ENCODE measurements at regions not wholly inside any gene's neighbourhood (a gene's known extent, or its start where the extent isn't known, plus 50 kb on each side); places are given as distances from the start of the nearest gene placed in this dataset.

- Mint-ChIP-seq H3K9me3 (ENCODE audit: unreplicated experiment) (no peaks in the 10 kb centered on the region), H3K27ac (ENCODE audit: unreplicated experiment) (no peak overlapping the region), H3K27me3 (ENCODE audit: unreplicated experiment) (peaks cover 10% of the 10 kb centered on the region), H3K36me3 (ENCODE audit: unreplicated experiment) (no peaks in the 10 kb centered on the region), H3K4me3 (ENCODE audit: unreplicated experiment) (no peak overlapping the region), H3K4me1 (ENCODE audit: unreplicated experiment) (no peaks in the 10 kb centered on the region)
- DNase-seq (ENCODE audit: extremely low spot score, unreplicated experiment), result no peak
- no peak for TF ChIP-seq CTCF (IDR thresholded peaks at IDR 0.05)
Measured at GRCh38 chr2:439556-440402, 151.9 kb upstream of the ALKAL2 start.

DNA sequence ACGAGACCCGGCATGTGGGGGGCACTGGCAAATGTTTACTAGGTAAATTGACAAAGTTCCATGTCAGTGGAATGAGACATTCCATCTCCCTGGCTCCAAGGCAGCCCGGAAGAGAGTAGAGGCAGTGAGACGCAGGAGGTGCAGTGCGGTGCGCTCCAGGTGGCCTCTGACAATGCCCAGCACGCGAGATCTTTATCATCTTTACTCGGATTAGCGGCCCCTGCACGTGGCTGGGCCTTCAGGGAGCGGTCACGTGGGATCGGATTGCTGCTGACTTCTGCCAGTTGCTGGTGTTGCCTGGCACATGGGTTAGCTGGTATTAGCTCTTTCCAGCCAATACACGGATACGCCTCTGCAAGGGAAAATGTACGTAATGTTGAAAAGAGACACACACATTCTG lies 151.2 kb upstream of the ALKAL2 start:
- Mint-ChIP-seq H3K27me3 (ENCODE audit: unreplicated experiment) (peaks cover 16% of the 10 kb centered on the region), H3K36me3 (ENCODE audit: unreplicated experiment) (no peaks in the 10 kb centered on the region), H3K4me1 (ENCODE audit: unreplicated experiment) (no peaks in the 10 kb centered on the region), H3K9me3 (ENCODE audit: unreplicated experiment) (no peaks in the 10 kb centered on the region), H3K4me3 (ENCODE audit: unreplicated experiment) (no peak overlapping the region), H3K27ac (ENCODE audit: unreplicated experiment) (no peak overlapping the region)
- TF ChIP-seq CTCF (IDR thresholded peaks at IDR 0.05), result no peak
- DNase-seq (ENCODE audit: extremely low spot score, unreplicated experiment), result no peak

DNA sequence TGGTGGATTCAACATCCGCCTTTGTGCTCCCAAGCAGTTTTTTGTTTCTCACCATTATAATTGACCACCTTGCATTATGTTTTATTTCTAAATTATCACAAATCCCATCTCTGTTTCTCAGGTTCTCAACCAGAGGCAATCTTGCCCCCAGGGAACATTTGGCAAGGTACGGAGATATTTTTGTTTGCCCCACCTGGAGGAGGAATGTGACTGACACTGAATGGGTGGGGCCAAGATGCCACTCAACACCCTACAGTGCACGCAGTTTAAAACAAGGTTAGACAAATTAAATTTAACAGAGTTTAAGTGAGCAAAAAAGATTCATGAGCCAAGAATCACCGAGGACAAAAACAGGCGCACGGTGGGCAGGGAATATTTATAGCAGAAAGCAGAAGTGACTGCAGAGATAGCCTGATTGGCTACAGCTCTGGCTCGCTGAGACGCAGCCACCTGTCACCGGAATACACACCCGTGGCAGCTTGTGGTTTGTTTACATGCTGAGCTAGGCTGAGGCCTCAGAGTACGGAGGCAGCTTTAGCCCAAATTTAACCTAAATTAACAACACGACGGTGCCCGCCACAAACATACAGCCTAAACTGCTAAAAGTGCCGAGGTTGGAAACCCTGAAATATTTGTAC lies 150.0 kb upstream of the ALKAL2 start:
- Mint-ChIP-seq H3K9me3 (ENCODE audit: unreplicated experiment) (no peaks in the 10 kb centered on the region), H3K4me1 (ENCODE audit: unreplicated experiment) (no peaks in the 10 kb centered on the region), H3K27ac (ENCODE audit: unreplicated experiment) (no peak overlapping the region), H3K36me3 (ENCODE audit: unreplicated experiment) (no peaks in the 10 kb centered on the region), H3K27me3 (ENCODE audit: unreplicated experiment) (peaks cover 14% of the 10 kb centered on the region), H3K4me3 (ENCODE audit: unreplicated experiment) (no peak overlapping the region)
- no peak for TF ChIP-seq CTCF (IDR thresholded peaks at IDR 0.05)
- no peak for DNase-seq (ENCODE audit: extremely low spot score, unreplicated experiment)

DNA sequence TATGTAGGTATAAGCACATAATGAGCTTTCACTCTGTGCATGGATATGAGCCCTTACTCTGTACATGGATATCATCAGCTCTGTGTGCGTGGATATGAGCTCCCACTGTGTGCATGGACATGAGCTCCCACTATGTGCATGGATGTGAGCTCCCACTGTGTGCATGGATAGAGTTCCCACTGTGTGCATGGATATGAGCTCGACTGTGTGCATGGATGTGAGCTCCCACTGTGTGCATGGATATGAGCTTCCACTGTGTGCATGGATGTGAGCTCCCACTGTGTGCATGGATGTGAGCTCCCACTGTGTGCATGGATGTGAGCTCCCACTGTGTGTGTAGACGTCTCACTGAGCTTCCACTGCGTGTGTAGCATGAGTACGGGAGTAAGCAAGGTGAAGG lies 149.3 kb upstream of the ALKAL2 start:
- Mint-ChIP-seq H3K27me3 (ENCODE audit: unreplicated experiment) (peaks cover 14% of the 10 kb centered on the region), H3K4me3 (ENCODE audit: unreplicated experiment) (no peak overlapping the region), H3K27ac (ENCODE audit: unreplicated experiment) (no peak overlapping the region), H3K9me3 (ENCODE audit: unreplicated experiment) (no peaks in the 10 kb centered on the region), H3K36me3 (ENCODE audit: unreplicated experiment) (no peaks in the 10 kb centered on the region), H3K4me1 (ENCODE audit: unreplicated experiment) (no peaks in the 10 kb centered on the region)
- DNase-seq (ENCODE audit: extremely low spot score, unreplicated experiment), result no peak
- no peak for TF ChIP-seq CTCF (IDR thresholded peaks at IDR 0.05)

DNA sequence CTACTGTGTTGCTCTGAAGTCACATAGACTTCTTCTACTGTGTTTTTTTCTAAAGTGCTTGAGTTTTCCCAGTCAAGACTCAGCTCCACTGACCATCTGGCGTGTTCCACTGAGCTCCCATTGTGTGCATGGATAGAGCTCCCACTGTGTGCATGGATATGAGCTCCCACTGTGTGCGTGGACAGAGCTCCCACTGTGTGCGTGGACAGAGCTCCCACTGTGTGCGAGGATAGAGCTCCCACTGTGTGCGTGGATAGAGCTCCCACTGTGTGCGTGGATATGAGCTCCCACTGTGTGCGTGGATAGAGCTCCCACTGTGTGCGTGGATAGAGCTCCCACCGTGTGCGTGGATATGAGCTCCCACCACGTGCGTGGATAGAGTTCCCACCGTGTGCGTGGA lies 148.3 kb upstream of the ALKAL2 start:
- Mint-ChIP-seq H3K27ac (ENCODE audit: unreplicated experiment) (no peak overlapping the region), H3K27me3 (ENCODE audit: unreplicated experiment) (peaks cover 19% of the 10 kb centered on the region), H3K4me3 (ENCODE audit: unreplicated experiment) (no peak overlapping the region), H3K36me3 (ENCODE audit: unreplicated experiment) (no peaks in the 10 kb centered on the region), H3K9me3 (ENCODE audit: unreplicated experiment) (no peaks in the 10 kb centered on the region), H3K4me1 (ENCODE audit: unreplicated experiment) (no peaks in the 10 kb centered on the region)
- TF ChIP-seq CTCF (IDR thresholded peaks at IDR 0.05), result no peak
- no peak for DNase-seq (ENCODE audit: extremely low spot score, unreplicated experiment)
